ENCODE measurements at regions not wholly inside any gene's neighbourhood (a gene's known extent, or its start where the extent isn't known, plus 50 kb on each side); places are given as distances from the start of the nearest gene placed in this dataset.
A peak's percentile ranks its signal among the peaks of the same experiment; 100 is the strongest.

DNA sequence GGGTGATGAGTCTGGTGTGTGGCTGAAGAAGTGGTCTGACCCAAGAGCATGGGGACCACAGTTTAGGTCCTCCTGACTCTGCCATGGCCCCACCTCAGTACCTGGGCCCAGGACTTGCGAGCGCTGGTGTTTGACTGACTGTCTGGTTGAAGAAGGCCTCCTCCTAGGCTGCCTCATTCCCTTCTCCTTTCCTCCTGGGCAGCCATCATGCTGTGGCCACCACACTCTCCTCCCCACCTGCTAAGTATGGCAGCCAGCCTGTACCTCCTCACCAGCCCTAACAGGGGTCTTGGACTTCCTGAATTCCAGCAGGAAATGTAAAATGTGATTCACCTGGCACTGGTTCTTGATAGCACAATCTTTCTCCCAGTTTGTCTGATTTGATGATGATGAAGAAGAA, 156.8 kb upstream of the GPR26 start:
- Histone ChIP-seq H3K36me3 (replicated peaks in 1 of 2; ENCODE audit: control insufficient read depth in 1 of 2, insufficient read depth in 2 of 2, low read length in 2 of 2) (no peaks in the 10 kb centered on the region), H3K4me3 (replicated peaks in 1 of 3; ENCODE audit: low read depth in 2 of 3, low read length in 3 of 3) (no peak overlapping the region), H3K9me3 (replicated peaks in 1 of 2; ENCODE audit: control insufficient read depth in 1 of 2, insufficient read depth in 1 of 2, low read length in 2 of 2) (no peaks in the 10 kb centered on the region), H3K9ac (ENCODE audit: insufficient read depth, low read length, poor library complexity, severe bottlenecking) (no peak overlapping the region), H2AFZ (ENCODE audit: insufficient read depth, low read depth, low read length, poor library complexity, severe bottlenecking) (no peak overlapping the region), H4K20me1 (ENCODE audit: insufficient read depth, low read length) (no peaks in the 10 kb centered on the region), H3K27me3 (ENCODE audit: control insufficient read depth in 2 of 2, insufficient read depth in 2 of 2, low read length in 2 of 2) (peaks cover 0 to 6% of the 10 kb centered on the region in 2 donors), H3K4me2 (replicated peaks; ENCODE audit: extremely low read depth, low read length, poor library complexity, severe bottlenecking) (no peak overlapping the region), H3K79me2 (ENCODE audit: insufficient read depth, low read length) (no peaks in the 10 kb centered on the region), H3K4me1 (ENCODE audit: control insufficient read depth in 1 of 2, insufficient read depth in 2 of 2, low read length in 2 of 2) (no peaks in the 10 kb centered on the region), H3K27ac (ENCODE audit: low read depth in 1 of 2, low read length in 2 of 2) (no peak overlapping the region)
- 100% methylated on average over 2 of the region's 2 CpGs for WGBS (ENCODE audit: insufficient coverage)
- TF ChIP-seq, protein P1, sequence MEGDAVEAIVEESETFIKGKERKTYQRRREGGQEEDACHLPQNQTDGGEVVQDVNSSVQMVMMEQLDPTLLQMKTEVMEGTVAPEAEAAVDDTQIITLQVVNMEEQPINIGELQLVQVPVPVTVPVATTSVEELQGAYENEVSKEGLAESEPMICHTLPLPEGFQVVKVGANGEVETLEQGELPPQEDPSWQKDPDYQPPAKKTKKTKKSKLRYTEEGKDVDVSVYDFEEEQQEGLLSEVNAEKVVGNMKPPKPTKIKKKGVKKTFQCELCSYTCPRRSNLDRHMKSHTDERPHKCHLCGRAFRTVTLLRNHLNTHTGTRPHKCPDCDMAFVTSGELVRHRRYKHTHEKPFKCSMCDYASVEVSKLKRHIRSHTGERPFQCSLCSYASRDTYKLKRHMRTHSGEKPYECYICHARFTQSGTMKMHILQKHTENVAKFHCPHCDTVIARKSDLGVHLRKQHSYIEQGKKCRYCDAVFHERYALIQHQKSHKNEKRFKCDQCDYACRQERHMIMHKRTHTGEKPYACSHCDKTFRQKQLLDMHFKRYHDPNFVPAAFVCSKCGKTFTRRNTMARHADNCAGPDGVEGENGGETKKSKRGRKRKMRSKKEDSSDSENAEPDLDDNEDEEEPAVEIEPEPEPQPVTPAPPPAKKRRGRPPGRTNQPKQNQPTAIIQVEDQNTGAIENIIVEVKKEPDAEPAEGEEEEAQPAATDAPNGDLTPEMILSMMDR (IDR thresholded peaks at IDR 0.05), result no peak
- Mint-ChIP-seq H3K27ac (peak overlapping the region in 1 of 7 donors; percentile 1), H3K27me3 (ENCODE audit: low read depth in 3 of 3) (peaks cover 7 to 19% (median 15%) of the 10 kb centered on the region in 3 donors), H3K4me1 (no peaks in the 10 kb centered on the region), H3K4me3 (no peak overlapping the region), H3K9me3 (peaks cover 0 to 4% (median 0%) of the 10 kb centered on the region in 7 donors), H3K36me3 (no peaks in the 10 kb centered on the region)
- intact Hi-C loops (cut with micrococcal nuclease), result no loop called here
- DNase-seq, result no peak

DNA sequence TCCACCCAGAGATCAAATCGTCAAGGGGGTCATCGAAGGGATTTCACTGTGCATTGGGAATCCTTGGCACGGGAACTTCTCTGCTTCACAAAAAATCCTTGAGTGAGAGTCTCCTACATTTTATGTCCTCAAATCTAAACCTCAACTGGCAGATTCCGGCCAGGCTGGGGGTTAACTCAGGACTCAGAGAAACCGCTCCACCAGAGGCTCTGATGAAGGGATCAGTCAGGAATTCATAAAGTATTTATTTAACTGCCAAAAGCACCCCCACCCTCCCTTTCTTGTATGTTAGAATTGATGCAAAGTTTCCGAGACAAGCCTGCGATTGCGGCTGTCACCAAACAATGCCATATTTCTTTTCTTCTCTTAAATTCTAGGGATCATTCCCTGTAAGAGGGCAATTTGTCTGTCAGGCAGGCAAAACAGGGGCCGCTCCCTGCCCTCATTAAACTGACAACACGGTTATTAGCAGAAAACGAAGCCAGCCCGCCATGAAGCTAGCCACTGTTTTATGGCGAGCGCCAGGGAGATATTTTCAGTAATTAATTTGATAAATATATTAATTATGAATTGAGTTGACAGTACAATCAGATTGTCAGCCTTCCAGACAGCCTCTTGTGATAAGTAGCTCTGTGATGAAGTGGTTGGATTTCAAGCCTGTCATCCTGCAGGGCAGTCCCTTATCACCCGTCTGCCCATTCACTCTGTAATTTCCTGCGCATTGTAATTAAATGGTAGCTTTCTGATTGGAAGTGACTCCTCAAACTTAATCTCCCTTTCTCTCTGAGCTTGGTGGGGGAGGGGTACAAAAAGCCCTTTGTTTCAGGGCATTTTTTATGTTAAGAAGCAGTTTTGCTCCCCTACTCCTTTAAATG, 153.0 kb upstream of the GPR26 start:
- H3K4me3 ChIP-seq (replicated peaks in 1 of 3; ENCODE audit: low read depth in 2 of 3, low read length in 3 of 3), result no peak overlapping the region
- intact Hi-C loops (cut with micrococcal nuclease), result no loop called here
- no peak overlapping the region for H3K27ac Mint-ChIP-seq
- H3K4me3 Mint-ChIP-seq, result no peak overlapping the region
- no peak for DNase-seq
- no peaks in the 10 kb centered on the region for H3K4me1 Mint-ChIP-seq
- H3K9me3 ChIP-seq (replicated peaks in 1 of 2; ENCODE audit: control insufficient read depth in 1 of 2, insufficient read depth in 1 of 2, low read length in 2 of 2), result no peaks in the 10 kb centered on the region
- H3K79me2 ChIP-seq (ENCODE audit: insufficient read depth, low read length), result no peaks in the 10 kb centered on the region
- no peak overlapping the region for H3K4me2 ChIP-seq (replicated peaks; ENCODE audit: extremely low read depth, low read length, poor library complexity, severe bottlenecking)
- no peaks in the 10 kb centered on the region for H4K20me1 ChIP-seq (ENCODE audit: insufficient read depth, low read length)
- no peak overlapping the region for H2AFZ ChIP-seq (ENCODE audit: insufficient read depth, low read depth, low read length, poor library complexity, severe bottlenecking)
- H3K4me1 ChIP-seq (ENCODE audit: control insufficient read depth in 1 of 2, insufficient read depth in 2 of 2, low read length in 2 of 2), result no peaks in the 10 kb centered on the region
- H3K27me3 ChIP-seq (ENCODE audit: control insufficient read depth in 2 of 2, insufficient read depth in 2 of 2, low read length in 2 of 2), result peaks cover 0 to 6% of the 10 kb centered on the region in 2 donors
- H3K27me3 Mint-ChIP-seq (ENCODE audit: low read depth in 3 of 3), result peaks cover 10 to 28% (median 21%) of the 10 kb centered on the region in 3 donors
- no peak overlapping the region for H3K27ac ChIP-seq (ENCODE audit: low read depth in 1 of 2, low read length in 2 of 2)
- H3K9me3 Mint-ChIP-seq, result peaks cover 0 to 2% (median 0%) of the 10 kb centered on the region in 7 donors
- no peak overlapping the region for H3K9ac ChIP-seq (ENCODE audit: insufficient read depth, low read length, poor library complexity, severe bottlenecking)
- no peaks in the 10 kb centered on the region for H3K36me3 Mint-ChIP-seq
- TF ChIP-seq, protein P1 (IDR thresholded peaks at IDR 0.05), result no peak
- no CpG with 5 or more reads among the region's 16 CpGs for WGBS (ENCODE audit: insufficient coverage)
- H3K36me3 ChIP-seq (replicated peaks in 1 of 2; ENCODE audit: control insufficient read depth in 1 of 2, insufficient read depth in 2 of 2, low read length in 2 of 2), result no peaks in the 10 kb centered on the region
